Motor neuron (in vitro differentiated cells): ENCODE measurements at regions not wholly inside any gene's neighbourhood (a gene's known extent, or its start where the extent isn't known, plus 50 kb on each side); places are given as distances from the start of the nearest gene placed in this dataset.

ENCODE experiments used
- ATAC-seq, 8 experiments: fragments of 200-7000 bp; cut with Tn5 transposase; replicated peaks in 6 of 8; 2 replicates each; pipeline ENCODE4 v1.8.0; 2021; ENCODE audit warnings: mild to moderate bottlenecking in 8 of 8, moderate library complexity in 8 of 8
- H3K27ac ChIP-seq, 2 donors: fragments of 250-450 bp; sonication (Bioruptor Pico); 2 replicates each; pipeline ENCODE4 v1.9.0; 2021; ENCODE audit warnings: antibody characterized with exemption in 2 of 2, mild to moderate bottlenecking in 2 of 2, moderate library complexity in 1 of 2
- H3K4me1 ChIP-seq, 2 donors: fragments of 250-450 bp; sonication (Bioruptor Pico); replicated peaks in 1 of 2; 2 replicates each; pipeline ENCODE4 v1.6.1; 2021; ENCODE audit warnings: antibody characterized with exemption in 2 of 2, mild to moderate bottlenecking in 2 of 2, moderate library complexity in 1 of 2
- H3K4me3 ChIP-seq, 5 donors: fragments of 250-450 bp; sonication (Bioruptor Pico); 2 replicates each; pipeline ENCODE4 v1.9.0; 2021; ENCODE audit warnings: antibody characterized with exemption in 5 of 5, mild to moderate bottlenecking in 5 of 5, moderate library complexity in 4 of 5
- WGBS, 10 experiments: fragments of 450-650 bp; shearing (Covaris generic); methylation state at CpG; one replicate each; pipeline ENCODE4 v1.0.0; 2022; 5-methylcytosine and 5-hydroxymethylcytosine counted together
- in situ Hi-C, 9 experiments: fragments of 400-800 bp; cut with MboI; loops; one replicate each; pipeline ENCODE4 v1.15.0; 2021; ENCODE audit warnings: low sequenced_read_pairs in 9 of 9, low pct_unique_long_range_greater_than_20kb in 2 of 9; ENCODE audit not compliant: unreplicated experiment in 9 of 9

GRCh38 chr14:56888274-56888673 lies 78.0 kb upstream of the OTX2 start:
- in situ Hi-C loops: loop anchor here in 1 of 9 experiments (25.0 kb wide), 1 partner anchor 326 kb away; no protein-coding TSS in a partner anchor
- ATAC-seq: peak in 2 of 8 experiments; percentile 33 to 47
- 0 to 100% (median 40%) methylated on average over 1 to 3 of the region's 3 CpGs; no CpG with 5 or more reads in 1 of the 10 experiments for WGBS, 10 experiments
- no peak overlapping the region for H3K27ac ChIP-seq
- peaks cover 4 to 7% of the 10 kb centered on the region in 2 donors for H3K4me1 ChIP-seq
- no peak overlapping the region for H3K4me3 ChIP-seq

DNA sequence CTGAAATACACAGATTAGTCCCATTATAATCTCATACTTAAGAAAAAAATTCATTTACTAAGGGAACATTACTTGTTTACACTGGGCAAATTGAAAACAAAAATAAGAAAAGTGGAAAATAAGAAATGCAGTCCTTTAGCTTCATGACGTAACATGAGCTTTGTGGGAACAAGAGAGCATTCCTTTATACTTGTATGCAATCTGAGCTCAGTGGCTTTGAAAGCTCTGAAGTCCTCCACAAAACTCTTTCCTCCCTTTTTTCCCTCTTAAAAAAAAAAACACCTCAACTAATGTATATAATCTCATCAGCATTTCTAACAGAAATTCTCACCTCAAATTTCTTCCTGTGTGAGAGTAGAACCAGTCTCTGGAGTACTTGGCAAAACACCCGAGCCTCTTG lies 76.9 kb upstream of the OTX2 start:
- Histone ChIP-seq H3K27ac (no peak overlapping the region), H3K4me3 (no peak overlapping the region), H3K4me1 (peaks cover 4 to 7% of the 10 kb centered on the region in 2 donors)
- ATAC-seq: no peak
- 0 to 94% (median 60%) methylated on average over 1 to 2 of the region's 2 CpGs; no CpG with 5 or more reads in 1 of the 10 experiments for WGBS, 10 experiments
- in situ Hi-C loops: loop anchor here in 1 of 9 experiments (25.0 kb wide), 1 partner anchor 325 kb away; no protein-coding TSS in a partner anchor

DNA sequence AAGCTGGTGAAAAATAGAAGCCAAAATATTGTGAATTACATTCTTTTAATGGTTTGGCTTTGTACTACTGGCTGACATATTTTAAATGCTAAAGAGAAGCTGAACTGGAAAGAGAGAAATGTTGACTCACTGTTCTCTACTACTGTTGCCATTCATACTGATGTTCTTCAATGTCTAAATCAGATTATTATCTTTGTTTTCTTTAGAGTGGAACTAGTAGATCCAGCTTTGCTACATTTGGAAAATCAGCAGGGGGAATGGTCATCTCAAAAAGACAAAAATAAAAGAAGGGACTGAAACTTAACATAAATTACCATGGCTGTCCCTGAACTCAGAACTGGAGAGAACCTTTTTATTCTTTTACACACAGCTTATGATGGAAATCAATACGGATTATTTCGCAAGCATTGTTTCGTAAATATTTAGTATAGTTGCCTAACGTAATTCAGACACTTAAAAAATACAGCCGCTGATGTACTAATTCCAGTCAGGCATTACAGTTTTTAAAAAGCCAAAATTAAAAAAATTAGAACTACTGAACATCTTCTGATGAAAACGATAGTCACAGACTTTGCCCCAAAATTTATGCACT lies 76.3 kb upstream of the OTX2 start:
- no peak overlapping the region for H3K27ac ChIP-seq
- in situ Hi-C loops: loop anchor here in 1 of 9 experiments (25.0 kb wide), 1 partner anchor 324 kb away; no protein-coding TSS in a partner anchor
- 13 to 94% (median 72%) methylated on average over 1 to 6 of the region's 6 CpGs for WGBS, 10 experiments
- no peak for ATAC-seq
- no peak overlapping the region for H3K4me3 ChIP-seq
- peaks cover 4 to 6% of the 10 kb centered on the region in 2 donors for H3K4me1 ChIP-seq

DNA sequence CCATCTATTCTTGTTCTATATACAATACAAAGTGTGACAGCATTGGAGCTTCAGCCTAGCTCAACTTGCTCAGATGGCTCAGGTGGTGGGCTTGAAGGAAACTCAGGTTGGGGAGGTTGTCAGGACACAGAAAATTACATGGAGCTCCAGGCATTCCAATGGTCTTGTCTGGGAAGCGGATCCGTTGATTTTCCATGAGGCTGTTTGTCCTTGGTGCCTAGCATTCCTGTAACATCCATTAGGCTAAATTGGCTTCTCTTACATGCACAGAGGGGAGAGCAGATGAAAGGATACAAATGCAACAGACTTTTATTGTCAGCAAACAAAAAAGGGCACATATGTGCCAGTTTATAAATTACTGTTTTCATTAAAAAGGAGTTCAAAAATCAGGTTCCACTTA lies 75.5 kb upstream of the OTX2 start:
- no peak overlapping the region for H3K27ac ChIP-seq
- in situ Hi-C loops: loop anchor here in 1 of 9 experiments (25.0 kb wide), 1 partner anchor 324 kb away; no protein-coding TSS in a partner anchor
- H3K4me1 ChIP-seq: no peaks in the 10 kb centered on the region
- no peak for ATAC-seq
- 33 to 100% (median 80%) methylated on average over 1 of the region's 2 CpGs; no CpG with 5 or more reads in 5 of the 10 experiments for WGBS, 10 experiments
- no peak overlapping the region for H3K4me3 ChIP-seq

DNA sequence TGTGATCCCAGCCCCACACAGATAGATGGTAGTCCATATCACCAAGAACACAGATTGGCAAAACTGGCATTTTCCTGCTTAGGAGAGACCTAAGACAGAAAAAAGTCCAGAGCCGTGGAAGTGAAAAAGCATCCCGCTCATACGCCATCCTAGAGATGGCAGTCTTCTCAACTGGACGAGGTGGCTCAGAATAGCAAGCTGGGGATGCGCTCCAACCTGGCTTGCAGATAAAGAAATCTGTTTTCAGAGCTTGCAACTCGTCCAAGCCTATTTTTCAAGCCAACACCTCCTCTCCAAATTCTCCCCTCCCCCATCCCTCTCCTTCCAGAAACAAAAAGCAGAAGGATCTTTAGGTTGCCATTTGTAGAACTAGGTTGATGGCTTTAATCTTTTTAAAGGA lies 74.3 kb upstream of the OTX2 start:
- no peak overlapping the region for H3K27ac ChIP-seq
- WGBS, 10 experiments: 33 to 79% (median 67%) methylated on average over 3 to 6 of the region's 6 CpGs; no CpG with 5 or more reads in 3 of the 10 experiments
- H3K4me3 ChIP-seq: no peak overlapping the region
- H3K4me1 ChIP-seq: no peaks in the 10 kb centered on the region
- ATAC-seq: no peak
- in situ Hi-C loops: loop anchor here in 1 of 9 experiments (25.0 kb wide), 1 partner anchor 322 kb away; no protein-coding TSS in a partner anchor

- Histone ChIP-seq H3K4me3 (no peak overlapping the region), H3K4me1 (no peaks in the 10 kb centered on the region), H3K27ac (no peak overlapping the region)
- 0 to 88% (median 53%) methylated on average over 1 to 3 of the region's 3 CpGs; no CpG with 5 or more reads in 2 of the 10 experiments for WGBS, 10 experiments
- in situ Hi-C loops: loop anchor here in 1 of 9 experiments (25.0 kb wide), 1 partner anchor 319 kb away; no protein-coding TSS in a partner anchor
- ATAC-seq: no peak
Observed at GRCh38 chr14:56881181-56881580, 70.9 kb upstream of the OTX2 start.

GRCh38 chr14:56878766-56879165 lies 68.5 kb upstream of the OTX2 start:
- no peak for ATAC-seq
- no peak overlapping the region for H3K27ac ChIP-seq
- 20 to 100% (median 81%) methylated on average over 1 to 2 of the region's 2 CpGs; no CpG with 5 or more reads in 3 of the 10 experiments for WGBS, 10 experiments

GRCh38 chr14:56875104-56875675 lies 64.9 kb upstream of the OTX2 start:
- Histone ChIP-seq H3K4me1 (no peaks in the 10 kb centered on the region), H3K27ac (no peak overlapping the region), H3K4me3 (no peak overlapping the region)
- 34 to 100% (median 86%) methylated on average over 1 to 4 of the region's 4 CpGs; no CpG with 5 or more reads in 2 of the 10 experiments for WGBS, 10 experiments
- in situ Hi-C loops: loop anchor here in 1 of 9 experiments (25.0 kb wide), 1 partner anchor 313 kb away; no protein-coding TSS in a partner anchor
- ATAC-seq: no peak

More at GRCh38 chr14:56878766-56879165, 68.5 kb upstream of the OTX2 start:
- in situ Hi-C loops: loop anchor here in 1 of 9 experiments (25.0 kb wide), 1 partner anchor 316 kb away; no protein-coding TSS in a partner anchor
- H3K4me3 ChIP-seq: no peak overlapping the region
- no peaks in the 10 kb centered on the region for H3K4me1 ChIP-seq

- WGBS, 10 experiments: 0 to 64% (median 20%) methylated on average over 1 to 5 of the region's 5 CpGs; no CpG with 5 or more reads in 3 of the 10 experiments
- Histone ChIP-seq H3K27ac (no peak overlapping the region), H3K4me3 (no peak overlapping the region), H3K4me1 (no peaks in the 10 kb centered on the region)
- ATAC-seq: peak in 3 of 8 experiments; percentile 53 to 67 (median 66)
- in situ Hi-C loops: loop anchor here in 1 of 9 experiments (25.0 kb wide), 1 partner anchor 313 kb away; no protein-coding TSS in a partner anchor
Observed at GRCh38 chr14:56874375-56874774, 64.1 kb upstream of the OTX2 start.

- in situ Hi-C loops: loop anchor here in 1 of 9 experiments (25.0 kb wide), 1 partner anchor 317 kb away; no protein-coding TSS in a partner anchor
- 8 to 100% (median 85%) methylated on average over 1 to 2 of the region's 2 CpGs; no CpG with 5 or more reads in 4 of the 10 experiments for WGBS, 10 experiments
Observed at GRCh38 chr14:56870336-56870735, 60.1 kb upstream of the OTX2 start.

DNA sequence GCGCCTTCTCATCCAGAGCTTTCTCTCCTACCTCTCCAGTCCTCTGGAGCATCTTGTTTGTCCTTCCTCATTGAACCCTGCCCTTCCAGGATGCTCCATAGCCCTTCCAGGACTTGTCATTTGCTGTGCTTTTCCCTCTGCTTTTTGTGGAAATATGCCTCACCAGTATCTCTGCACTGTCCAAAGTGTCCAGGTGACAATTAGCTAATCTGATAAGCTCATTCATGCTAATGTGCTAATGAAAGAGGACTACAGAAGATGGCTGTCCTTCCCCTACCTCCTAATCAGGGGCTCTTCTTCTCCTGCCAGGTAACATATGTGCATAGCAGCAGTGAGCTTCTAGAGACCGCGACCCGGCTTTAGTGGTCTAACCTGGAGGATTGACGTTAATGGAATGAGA lies 58.4 kb upstream of the OTX2 start:
- in situ Hi-C loops: loop anchor here in 1 of 9 experiments (25.0 kb wide), 1 partner anchor 319 kb away; no protein-coding TSS in a partner anchor
- Histone ChIP-seq H3K27ac (no peak overlapping the region), H3K4me1 (no peaks in the 10 kb centered on the region), H3K4me3 (no peak overlapping the region)
- 29 to 100% (median 84%) methylated on average over 1 to 5 of the region's 5 CpGs for WGBS, 10 experiments
- no peak for ATAC-seq

More at GRCh38 chr14:56870336-56870735, 60.1 kb upstream of the OTX2 start:
- Histone ChIP-seq H3K4me3 (no peak overlapping the region), H3K4me1 (no peaks in the 10 kb centered on the region), H3K27ac (no peak overlapping the region)
- no peak for ATAC-seq

GRCh38 chr14:56862836-56863235 lies 52.6 kb upstream of the OTX2 start:
- ATAC-seq: no peak
- Histone ChIP-seq H3K27ac (no peak overlapping the region), H3K4me3 (no peak overlapping the region), H3K4me1 (no peaks in the 10 kb centered on the region)
- in situ Hi-C loops: loop anchor here in 1 of 9 experiments (25.0 kb wide), 1 partner anchor 324 kb away; no protein-coding TSS in a partner anchor
- WGBS, 10 experiments: 15 to 53% (median 35%) methylated on average over 1 to 4 of the region's 5 CpGs; no CpG with 5 or more reads in 5 of the 10 experiments

- in situ Hi-C loops: loop anchor here in 1 of 9 experiments (25.0 kb wide), 1 partner anchor 327 kb away; no protein-coding TSS in a partner anchor
- Histone ChIP-seq H3K4me3 (no peak overlapping the region), H3K4me1 (peaks cover 7 to 14% of the 10 kb centered on the region in 2 donors), H3K27ac (no peak overlapping the region)
- WGBS, 10 experiments: 0 to 26% (median 6%) methylated on average over 1 to 4 of the region's 4 CpGs; no CpG with 5 or more reads in 3 of the 10 experiments
- no peak for ATAC-seq
Observed at GRCh38 chr14:56860441-56860840, 50.2 kb upstream of the OTX2 start.
